HCT116 (cell line): ENCODE measurements at regions not wholly inside any gene's neighbourhood (a gene's known extent, or its start where the extent isn't known, plus 50 kb on each side); places are given as distances from the start of the nearest gene placed in this dataset.

Experiments
- ATAC-seq: fragments of 200-7000 bp; cut with Tn5 transposase; 2 replicates; pipeline ENCODE4 v1.9.1; 2020; ENCODE audit warnings: mild to moderate bottlenecking, moderate library complexity
- BruUV-seq: library from RNA; stranded (reverse); fragments of 400-500 nt; replicated peaks from 2 replicates; lab custom pipeline; 2021; lab: Mats Ljungman, UMichigan
- CTCF ChIA-PET: fragments of 300-600 bp; sonication (Branson Sonifier 250); formaldehyde crosslinking; loops from one replicate; lab custom pipeline; 2021; ENCODE audit warnings: antibody characterized with exemption; lab: Charles Lee
- POLR2A ChIA-PET: fragments of 300-600, 350-600 bp; sonication (Branson Sonifier 250); formaldehyde crosslinking; loops from one replicate; lab custom pipeline; 2021; ENCODE audit warnings: antibody characterized with exemption; lab: Charles Lee
- RAD21 ChIA-PET, 2 experiments: fragments of 300-600 bp; sonication (Branson Sonifier 250); formaldehyde crosslinking; loops; one replicate each; lab custom pipeline; 2023; ENCODE audit warnings: low total read pairs in 2 of 2; ENCODE audit not compliant: uncharacterized antibody in 2 of 2, unreplicated experiment in 2 of 2, low non-redundant PET in 1 of 2; lab: Charles Lee
- DNase-seq: peaks from one replicate; pipeline ENCODE4 v3.0.0-alpha.2; 2010; ENCODE audit warnings: low read depth, low spot score
- H2AFZ ChIP-seq: fragments of 200-600 bp; shearing (Covaris generic), sonication (generic); 2 replicates; pipeline ENCODE4 v1.6.1; 2017; ENCODE audit warnings: low read depth, mixed run types, mixed read lengths, antibody characterized with exemption, low read length; ENCODE audit not compliant: poor library complexity, severe bottlenecking
- H3K27ac ChIP-seq: 2 replicates; pipeline ENCODE4 v1.5.1; 2012; ENCODE audit warnings: low read depth, low read length
- H3K27me3 ChIP-seq: fragments of 200-600 bp; sonication (generic); 2 replicates; pipeline ENCODE4 v1.6.1; 2016; ENCODE audit warnings: mixed run types, low read length, mixed read lengths; ENCODE audit not compliant: insufficient read depth
- H3K36me3 ChIP-seq, 2 experiments: fragments of 200-500 bp in 1 of 2; fragments of 200-600 bp in 1 of 2; sonication (Bioruptor generic) in 1 of 2; sonication (generic) in 1 of 2; 2 replicates each; pipeline versions ENCODE4 v1.5.1 to v1.6.1; 2014 to 2016; ENCODE audit warnings: low read length in 2 of 2, inconsistent platforms in 1 of 2, mixed read lengths in 1 of 2, mixed run types in 1 of 2; ENCODE audit not compliant: insufficient read depth in 2 of 2, control insufficient read depth in 1 of 2
- H3K4me1 ChIP-seq, 2 experiments: fragments of 200-600 bp in 1 of 2; sonication (generic) in 1 of 2; 2 replicates each; pipeline versions ENCODE4 v1.5.1 to v1.6.1; 2012 to 2017; ENCODE audit warnings: low read length in 2 of 2, inconsistent platforms in 1 of 2, mild to moderate bottlenecking in 1 of 2, mixed read lengths in 1 of 2, mixed run types in 1 of 2, moderate library complexity in 1 of 2; ENCODE audit not compliant: insufficient read depth in 2 of 2, control insufficient read depth in 1 of 2
- H3K4me2 ChIP-seq: fragments of 200-600 bp; sonication (generic); 2 replicates; pipeline ENCODE4 v1.6.1; 2017; ENCODE audit warnings: mixed run types, low read length, mixed read lengths
- H3K4me3 ChIP-seq, 2 experiments: fragments of 200-600 bp in 1 of 2; sonication (generic) in 1 of 2; replicated peaks in 1 of 2; 2 replicates each; pipeline ENCODE4 v1.5.1; 2011 to 2016; ENCODE audit warnings: low read length in 2 of 2, control low read depth in 1 of 2, low read depth in 1 of 2, mild to moderate bottlenecking in 1 of 2, mixed read lengths in 1 of 2, mixed run types in 1 of 2
- H3K79me2 ChIP-seq: fragments of 200-600 bp; sonication (generic); 2 replicates; pipeline ENCODE4 v1.6.1; 2017; ENCODE audit warnings: mild to moderate bottlenecking, mixed run types, low read length, moderate library complexity, mixed read lengths; ENCODE audit not compliant: insufficient read depth
- H3K9ac ChIP-seq: fragments of 200-600 bp; sonication (generic); 2 replicates; pipeline ENCODE4 v1.6.1; 2016; ENCODE audit warnings: low read length, mixed read lengths
- H3K9me2 ChIP-seq: fragments of 200-600 bp; sonication (generic), shearing (Covaris generic); 2 replicates; pipeline ENCODE4 v1.6.1; 2017; ENCODE audit warnings: mixed run types, mild to moderate bottlenecking, moderate library complexity; ENCODE audit not compliant: insufficient read depth
- H3K9me3 ChIP-seq, 2 experiments: fragments of 200-500 bp in 1 of 2; fragments of 200-600 bp in 1 of 2; sonication (Bioruptor generic) in 1 of 2; sonication (generic) in 1 of 2; 2 replicates each; pipeline ENCODE4 v1.6.1; 2014 to 2017; ENCODE audit warnings: low read length in 2 of 2, mixed read lengths in 2 of 2, inconsistent platforms in 1 of 2, low read depth in 1 of 2, mild to moderate bottlenecking in 1 of 2, mixed run types in 1 of 2, moderate library complexity in 1 of 2; ENCODE audit not compliant: control insufficient read depth in 1 of 2, insufficient read depth in 1 of 2
- H4K20me1 ChIP-seq: fragments of 200-600 bp; sonication (generic), shearing (Covaris generic); 2 replicates; pipeline ENCODE4 v1.6.1; 2017; ENCODE audit warnings: mixed run types, mild to moderate bottlenecking, moderate library complexity; ENCODE audit not compliant: insufficient read depth
- ATF3 ChIP-seq: IDR thresholded peaks from 2 replicates; pipeline ENCODE4 v1.6.1; 2012
- CEBPB ChIP-seq: IDR thresholded peaks from 2 replicates; pipeline ENCODE4 v1.6.1; 2012; ENCODE audit warnings: low read depth
- JUND ChIP-seq: IDR thresholded peaks from 2 replicates; pipeline ENCODE4 v1.6.1; 2012
- REST ChIP-seq: IDR thresholded peaks from 2 replicates; pipeline ENCODE4 v1.6.1; 2012; ENCODE audit warnings: low read depth
- ZBTB33 ChIP-seq: IDR thresholded peaks from 2 replicates; pipeline ENCODE4 v1.6.1; 2011; ENCODE audit warnings: mild to moderate bottlenecking, low read length, moderate library complexity; ENCODE audit not compliant: insufficient replicate concordance; ENCODE audit errors: extremely low read depth
- ZFX ChIP-seq: fragments of 450-650 bp; IDR thresholded peaks from 2 replicates; pipeline ENCODE4 v1.6.1; 2017
- ZNF274 ChIP-seq: fragments of 200-500 bp; sonication (Bioruptor generic); IDR thresholded peaks from 2 replicates; pipeline ENCODE4 v1.6.1; 2014; ENCODE audit warnings: mild to moderate bottlenecking, low read depth, low read length, inconsistent platforms
- intact Hi-C: fragments of 100-400 bp; cut with micrococcal nuclease; formaldehyde crosslinking; loops from 2 replicates; pipeline ENCODE4 v1.10.0; 2022

GRCh38 chr9:691825-692400, 149.6 kb upstream of the DMRT1 start (continued):
- no peak for TF ChIP-seq ZBTB33
- TF ChIP-seq JUND, result no peak
- TF ChIP-seq REST, result no peak
- TF ChIP-seq ZFX, result no peak
- TF ChIP-seq ATF3, result no peak
- no peak for TF ChIP-seq ZNF274

- Histone ChIP-seq H3K9me3 (no peaks in the 10 kb centered on the region), H3K4me2 (no peak overlapping the region), H3K4me1 (peaks cover 4 to 5% of the 10 kb centered on the region in 2 experiments; a peak in 2 of 4 replicates), H3K27me3 (no peaks in the 10 kb centered on the region), H3K36me3 (no peaks in the 10 kb centered on the region), H3K4me3 (no peak overlapping the region), H4K20me1 (no peaks in the 10 kb centered on the region)
- CTCF ChIA-PET, result no interaction called here
- BruUV-seq, result no TSS peak
- no peak for DNase-seq
- no peak for TF ChIP-seq CEBPB
- TF ChIP-seq, all 23 proteins: peak for 0
- ChIA-PET POLR2A (no interaction called here), RAD21 (no interaction called here)
- no peak overlapping the region for H2AFZ ChIP-seq
- ATAC-seq, result no peak
- H3K79me2 ChIP-seq, result no peaks in the 10 kb centered on the region
- intact Hi-C loops, result no loop called here
- no peak overlapping the region for H3K27ac ChIP-seq
- H3K9me2 ChIP-seq, result no peaks in the 10 kb centered on the region
- H3K9ac ChIP-seq, result no peak overlapping the region
Measured at GRCh38 chr9:692636-693129, 148.8 kb upstream of the DMRT1 start.
